A549 (cell line): ENCODE measurements at regions not wholly inside any gene's neighbourhood (a gene's known extent, or its start where the extent isn't known, plus 50 kb on each side); places are given as distances from the start of the nearest gene placed in this dataset.

Experiments used
- BHLHE40 ChIP-seq: IDR thresholded peaks from 2 replicates; pipeline ENCODE4 v1.6.1; 2012; ENCODE audit warnings: low read depth, low read length, inconsistent platforms
- CBX8 ChIP-seq: fragments of 200-600 bp; sonication (generic); IDR thresholded peaks from 2 replicates; pipeline ENCODE4 v1.6.1; 2016
- CHD2 ChIP-seq: fragments of 150-350 bp; IDR thresholded peaks from 2 replicates; pipeline ENCODE4 v1.6.1; 2014; ENCODE audit warnings: low read length; ENCODE audit not compliant: partially characterized antibody
- POLR2A ChIP-seq: IDR thresholded peaks from 2 replicates; pipeline ENCODE4 v1.6.1; 2012; ENCODE audit warnings: mild to moderate bottlenecking, low read length
- RAD21 ChIP-seq, 2 experiments: fragments of >200 bp in 1 of 2; sonication (Bioruptor Twin) in 1 of 2; formaldehyde crosslinking in 1 of 2; IDR thresholded peaks in 1 of 2; conservative IDR thresholded peaks in 1 of 2; 2 replicates in 1 of 2; 3 replicates in 1 of 2; pipeline ENCODE4 v1.6.1; 2012 to 2018; ENCODE audit warnings: inconsistent platforms in 1 of 2
- TP53 ChIP-seq: fragments of 250-450 bp; sonication (Bioruptor Pico); IDR thresholded peaks from 2 replicates; pipeline ENCODE4 v1.5.0; 2021; ENCODE audit warnings: mild to moderate bottlenecking, moderate library complexity
- TF ChIP-seq, protein P1 (sequence below): fragments of 150-350 bp; IDR thresholded peaks from 2 replicates; pipeline ENCODE4 v1.6.1; 2014; ENCODE audit warnings: low read depth, mild to moderate bottlenecking, low read length
- TF ChIP-seq, protein P2 (sequence below): fragments of 250-450 bp; sonication (Bioruptor Pico); IDR thresholded peaks from 2 replicates; pipeline ENCODE4 v1.5.0; 2020; ENCODE audit warnings: low read depth, mild to moderate bottlenecking, moderate library complexity
- TF ChIP-seq, protein P3 (sequence below): fragments of >200 bp; sonication (Bioruptor Twin); formaldehyde crosslinking; IDR thresholded peaks from 3 replicates; pipeline ENCODE4 v1.5.1; 2016
- TF ChIP-seq, protein P4 (sequence below): fragments of 200-600 bp; sonication (generic); IDR thresholded peaks from 2 replicates; pipeline ENCODE4 v1.6.1; 2016; ENCODE audit warnings: antibody characterized with exemption, mild to moderate bottlenecking, moderate library complexity

DNA sequence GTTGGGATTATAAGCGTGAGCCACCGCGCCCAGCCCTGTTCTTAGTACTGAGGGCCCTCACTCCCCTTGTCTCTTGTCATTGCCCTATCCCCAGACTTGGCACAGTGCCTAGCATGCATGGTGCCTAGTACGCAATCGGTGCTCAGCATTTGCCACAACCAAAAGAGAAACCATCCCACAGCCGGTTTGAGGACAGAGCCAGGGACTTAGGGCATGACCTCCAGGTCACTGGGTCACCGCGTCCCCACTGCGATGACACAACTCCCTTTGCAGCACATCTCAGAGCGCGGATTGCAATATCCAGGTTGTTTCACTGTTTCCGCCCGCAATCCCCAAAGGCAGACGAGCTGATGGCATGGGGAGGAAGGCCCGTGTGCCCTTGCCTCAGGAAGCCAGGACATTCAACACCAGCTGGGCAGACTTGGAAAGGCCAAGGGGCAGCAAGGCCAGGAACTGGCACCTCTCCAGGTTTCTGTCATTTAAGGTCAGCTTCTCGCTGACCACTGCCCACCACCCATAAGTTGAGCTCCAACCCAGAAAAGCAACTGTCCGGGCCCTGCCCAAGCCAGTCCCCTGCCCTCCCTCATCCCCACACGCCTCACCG lies 274.5 kb downstream of the MRTFB start:
- TF ChIP-seq, protein P1, sequence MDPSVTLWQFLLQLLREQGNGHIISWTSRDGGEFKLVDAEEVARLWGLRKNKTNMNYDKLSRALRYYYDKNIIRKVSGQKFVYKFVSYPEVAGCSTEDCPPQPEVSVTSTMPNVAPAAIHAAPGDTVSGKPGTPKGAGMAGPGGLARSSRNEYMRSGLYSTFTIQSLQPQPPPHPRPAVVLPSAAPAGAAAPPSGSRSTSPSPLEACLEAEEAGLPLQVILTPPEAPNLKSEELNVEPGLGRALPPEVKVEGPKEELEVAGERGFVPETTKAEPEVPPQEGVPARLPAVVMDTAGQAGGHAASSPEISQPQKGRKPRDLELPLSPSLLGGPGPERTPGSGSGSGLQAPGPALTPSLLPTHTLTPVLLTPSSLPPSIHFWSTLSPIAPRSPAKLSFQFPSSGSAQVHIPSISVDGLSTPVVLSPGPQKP: no peak
- TF ChIP-seq, protein P2, sequence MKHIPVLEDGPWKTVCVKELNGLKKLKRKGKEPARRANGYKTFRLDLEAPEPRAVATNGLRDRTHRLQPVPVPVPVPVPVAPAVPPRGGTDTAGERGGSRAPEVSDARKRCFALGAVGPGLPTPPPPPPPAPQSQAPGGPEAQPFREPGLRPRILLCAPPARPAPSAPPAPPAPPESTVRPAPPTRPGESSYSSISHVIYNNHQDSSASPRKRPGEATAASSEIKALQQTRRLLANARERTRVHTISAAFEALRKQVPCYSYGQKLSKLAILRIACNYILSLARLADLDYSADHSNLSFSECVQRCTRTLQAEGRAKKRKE (CRISPR knock-in tag): no peak
- TF ChIP-seq CBX8 (no peak), TP53 (CRISPR knock-in tag) (no peak), RAD21 (conservative IDR thresholded peaks at IDR 0.05 in 1 of 2, IDR thresholded peaks at IDR 0.05 in 1 of 2) (no peak), POLR2A (no peak), CHD2 (no peak), BHLHE40 (no peak)
- TF ChIP-seq, protein P3, sequence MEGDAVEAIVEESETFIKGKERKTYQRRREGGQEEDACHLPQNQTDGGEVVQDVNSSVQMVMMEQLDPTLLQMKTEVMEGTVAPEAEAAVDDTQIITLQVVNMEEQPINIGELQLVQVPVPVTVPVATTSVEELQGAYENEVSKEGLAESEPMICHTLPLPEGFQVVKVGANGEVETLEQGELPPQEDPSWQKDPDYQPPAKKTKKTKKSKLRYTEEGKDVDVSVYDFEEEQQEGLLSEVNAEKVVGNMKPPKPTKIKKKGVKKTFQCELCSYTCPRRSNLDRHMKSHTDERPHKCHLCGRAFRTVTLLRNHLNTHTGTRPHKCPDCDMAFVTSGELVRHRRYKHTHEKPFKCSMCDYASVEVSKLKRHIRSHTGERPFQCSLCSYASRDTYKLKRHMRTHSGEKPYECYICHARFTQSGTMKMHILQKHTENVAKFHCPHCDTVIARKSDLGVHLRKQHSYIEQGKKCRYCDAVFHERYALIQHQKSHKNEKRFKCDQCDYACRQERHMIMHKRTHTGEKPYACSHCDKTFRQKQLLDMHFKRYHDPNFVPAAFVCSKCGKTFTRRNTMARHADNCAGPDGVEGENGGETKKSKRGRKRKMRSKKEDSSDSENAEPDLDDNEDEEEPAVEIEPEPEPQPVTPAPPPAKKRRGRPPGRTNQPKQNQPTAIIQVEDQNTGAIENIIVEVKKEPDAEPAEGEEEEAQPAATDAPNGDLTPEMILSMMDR: no peak
- TF ChIP-seq, protein P4, sequence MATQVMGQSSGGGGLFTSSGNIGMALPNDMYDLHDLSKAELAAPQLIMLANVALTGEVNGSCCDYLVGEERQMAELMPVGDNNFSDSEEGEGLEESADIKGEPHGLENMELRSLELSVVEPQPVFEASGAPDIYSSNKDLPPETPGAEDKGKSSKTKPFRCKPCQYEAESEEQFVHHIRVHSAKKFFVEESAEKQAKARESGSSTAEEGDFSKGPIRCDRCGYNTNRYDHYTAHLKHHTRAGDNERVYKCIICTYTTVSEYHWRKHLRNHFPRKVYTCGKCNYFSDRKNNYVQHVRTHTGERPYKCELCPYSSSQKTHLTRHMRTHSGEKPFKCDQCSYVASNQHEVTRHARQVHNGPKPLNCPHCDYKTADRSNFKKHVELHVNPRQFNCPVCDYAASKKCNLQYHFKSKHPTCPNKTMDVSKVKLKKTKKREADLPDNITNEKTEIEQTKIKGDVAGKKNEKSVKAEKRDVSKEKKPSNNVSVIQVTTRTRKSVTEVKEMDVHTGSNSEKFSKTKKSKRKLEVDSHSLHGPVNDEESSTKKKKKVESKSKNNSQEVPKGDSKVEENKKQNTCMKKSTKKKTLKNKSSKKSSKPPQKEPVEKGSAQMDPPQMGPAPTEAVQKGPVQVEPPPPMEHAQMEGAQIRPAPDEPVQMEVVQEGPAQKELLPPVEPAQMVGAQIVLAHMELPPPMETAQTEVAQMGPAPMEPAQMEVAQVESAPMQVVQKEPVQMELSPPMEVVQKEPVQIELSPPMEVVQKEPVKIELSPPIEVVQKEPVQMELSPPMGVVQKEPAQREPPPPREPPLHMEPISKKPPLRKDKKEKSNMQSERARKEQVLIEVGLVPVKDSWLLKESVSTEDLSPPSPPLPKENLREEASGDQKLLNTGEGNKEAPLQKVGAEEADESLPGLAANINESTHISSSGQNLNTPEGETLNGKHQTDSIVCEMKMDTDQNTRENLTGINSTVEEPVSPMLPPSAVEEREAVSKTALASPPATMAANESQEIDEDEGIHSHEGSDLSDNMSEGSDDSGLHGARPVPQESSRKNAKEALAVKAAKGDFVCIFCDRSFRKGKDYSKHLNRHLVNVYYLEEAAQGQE: no peak
